ENCODE measurements at regions not wholly inside any gene's neighbourhood (a gene's known extent, or its start where the extent isn't known, plus 50 kb on each side); places are given as distances from the start of the nearest gene placed in this dataset.

DNA sequence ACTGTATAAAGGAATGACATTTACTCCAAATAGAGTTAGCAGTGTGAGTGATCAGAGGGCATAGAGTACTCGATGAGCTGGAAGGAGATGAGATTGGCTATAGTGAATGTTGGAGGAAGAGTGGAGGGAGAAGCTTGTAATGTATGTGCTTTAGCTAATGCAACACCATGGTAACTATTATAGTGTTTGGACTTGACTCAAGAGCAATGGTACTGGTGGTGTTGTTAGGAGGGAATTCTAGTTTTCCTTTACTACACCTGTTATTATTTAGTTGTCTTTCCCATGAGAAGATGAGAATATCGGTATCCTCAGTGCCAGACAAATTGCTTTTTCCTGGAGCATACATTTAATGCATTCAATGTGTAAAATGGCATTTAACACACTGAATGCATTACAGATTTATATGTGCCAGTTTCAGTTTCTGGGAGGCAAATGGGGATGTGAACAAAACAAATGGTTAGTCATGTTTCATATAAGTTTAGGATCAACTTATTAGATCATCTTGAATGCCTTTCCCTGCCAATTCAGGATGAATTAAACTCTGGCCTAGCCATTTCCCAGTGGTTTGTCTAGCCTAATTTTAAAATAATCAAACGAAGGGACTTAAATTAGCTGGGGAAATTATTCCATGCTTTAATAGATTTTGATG lies 291.1 kb upstream of the ADAMTS5 start:
- Histone ChIP-seq H2AFZ (no peak overlapping the region), H4K20me1 (ENCODE audit: insufficient read depth, poor library complexity, severe bottlenecking) (no peaks in the 10 kb centered on the region), H3K9me3 (ENCODE audit: low read depth) (no peaks in the 10 kb centered on the region), H3K9me2 (replicated peaks; ENCODE audit: insufficient read depth) (no peaks in the 10 kb centered on the region), H3K27me3 (no peaks in the 10 kb centered on the region), H3K27ac (no peak overlapping the region), H3K4me2 (no peak overlapping the region), H3K4me1 (ENCODE audit: insufficient read depth) (no peaks in the 10 kb centered on the region), H3K36me3 (replicated peaks; ENCODE audit: insufficient read depth, low read depth) (no peaks in the 10 kb centered on the region), H3K4me3 (no peak overlapping the region), H3K79me2 (no peaks in the 10 kb centered on the region)
- TF ChIP-seq, protein P1, sequence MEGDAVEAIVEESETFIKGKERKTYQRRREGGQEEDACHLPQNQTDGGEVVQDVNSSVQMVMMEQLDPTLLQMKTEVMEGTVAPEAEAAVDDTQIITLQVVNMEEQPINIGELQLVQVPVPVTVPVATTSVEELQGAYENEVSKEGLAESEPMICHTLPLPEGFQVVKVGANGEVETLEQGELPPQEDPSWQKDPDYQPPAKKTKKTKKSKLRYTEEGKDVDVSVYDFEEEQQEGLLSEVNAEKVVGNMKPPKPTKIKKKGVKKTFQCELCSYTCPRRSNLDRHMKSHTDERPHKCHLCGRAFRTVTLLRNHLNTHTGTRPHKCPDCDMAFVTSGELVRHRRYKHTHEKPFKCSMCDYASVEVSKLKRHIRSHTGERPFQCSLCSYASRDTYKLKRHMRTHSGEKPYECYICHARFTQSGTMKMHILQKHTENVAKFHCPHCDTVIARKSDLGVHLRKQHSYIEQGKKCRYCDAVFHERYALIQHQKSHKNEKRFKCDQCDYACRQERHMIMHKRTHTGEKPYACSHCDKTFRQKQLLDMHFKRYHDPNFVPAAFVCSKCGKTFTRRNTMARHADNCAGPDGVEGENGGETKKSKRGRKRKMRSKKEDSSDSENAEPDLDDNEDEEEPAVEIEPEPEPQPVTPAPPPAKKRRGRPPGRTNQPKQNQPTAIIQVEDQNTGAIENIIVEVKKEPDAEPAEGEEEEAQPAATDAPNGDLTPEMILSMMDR (IDR thresholded peaks at IDR 0.05; ENCODE audit: poor library complexity): no peak
- WGBS (ENCODE audit: low lambda C conversion rate, missing lambda C conversion rate): 63% methylated on average over 3 of the region's 3 CpGs
- DNase-seq (ENCODE audit: low spot score): no peak

- Histone ChIP-seq H3K9me2 (replicated peaks; ENCODE audit: insufficient read depth) (no peaks in the 10 kb centered on the region), H3K4me3 (no peak overlapping the region), H3K4me2 (no peak overlapping the region), H3K4me1 (ENCODE audit: insufficient read depth) (no peaks in the 10 kb centered on the region), H3K79me2 (no peaks in the 10 kb centered on the region), H3K36me3 (replicated peaks; ENCODE audit: insufficient read depth, low read depth) (no peaks in the 10 kb centered on the region), H3K27me3 (no peaks in the 10 kb centered on the region), H3K27ac (no peak overlapping the region), H3K9me3 (ENCODE audit: low read depth) (no peaks in the 10 kb centered on the region), H4K20me1 (ENCODE audit: insufficient read depth, poor library complexity, severe bottlenecking) (no peaks in the 10 kb centered on the region), H2AFZ (no peak overlapping the region)
- TF ChIP-seq EZH2 (IDR thresholded peaks at IDR 0.05; ENCODE audit: borderline replicate concordance): no peak
- TF ChIP-seq, protein P1 (IDR thresholded peaks at IDR 0.05; ENCODE audit: poor library complexity): no peak
- no peak for TF ChIP-seq EZH2phosphoT487 (IDR thresholded peaks at IDR 0.05; ENCODE audit: low read depth, severe bottlenecking, unreplicated experiment)
- DNase-seq (ENCODE audit: low spot score): no peak
- WGBS (ENCODE audit: low lambda C conversion rate, missing lambda C conversion rate): 69% methylated on average over 6 of the region's 6 CpGs
Observed at GRCh38 chr21:27257226-27257625, 290.3 kb upstream of the ADAMTS5 start.

DNA sequence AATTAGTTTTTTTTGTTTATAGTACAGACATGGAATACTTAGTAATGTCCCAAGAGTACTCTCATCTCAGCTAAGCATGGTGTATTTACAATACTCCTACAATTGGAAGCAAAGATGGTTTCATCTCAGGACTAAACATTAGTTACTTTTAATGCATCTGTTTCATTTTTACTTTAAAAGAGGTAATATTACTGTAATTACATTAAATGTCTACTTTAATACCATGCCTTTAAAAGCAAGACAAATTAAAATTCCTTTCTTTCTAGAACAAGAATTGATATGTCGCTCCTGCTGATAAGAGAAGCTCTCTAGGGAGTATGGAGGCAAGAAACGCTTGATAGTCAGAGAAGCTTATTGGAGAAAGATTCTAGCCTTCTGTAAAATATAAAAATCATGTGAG lies 284.9 kb upstream of the ADAMTS5 start:
- TF ChIP-seq, protein P1 (IDR thresholded peaks at IDR 0.05; ENCODE audit: poor library complexity): no peak
- no peak for TF ChIP-seq EZH2phosphoT487 (IDR thresholded peaks at IDR 0.05; ENCODE audit: low read depth, severe bottlenecking, unreplicated experiment)
- no peak for TF ChIP-seq EZH2 (IDR thresholded peaks at IDR 0.05; ENCODE audit: borderline replicate concordance)
- 69% methylated on average over 2 of the region's 2 CpGs for WGBS (ENCODE audit: low lambda C conversion rate, missing lambda C conversion rate)
- Histone ChIP-seq H3K79me2 (no peaks in the 10 kb centered on the region), H3K27ac (no peak overlapping the region), H2AFZ (no peak overlapping the region), H3K9me2 (replicated peaks; ENCODE audit: insufficient read depth) (no peaks in the 10 kb centered on the region), H3K4me3 (no peak overlapping the region), H3K27me3 (no peaks in the 10 kb centered on the region), H3K4me1 (ENCODE audit: insufficient read depth) (no peaks in the 10 kb centered on the region), H3K4me2 (no peak overlapping the region), H3K9me3 (ENCODE audit: low read depth) (no peaks in the 10 kb centered on the region), H3K36me3 (replicated peaks; ENCODE audit: insufficient read depth, low read depth) (no peaks in the 10 kb centered on the region), H4K20me1 (ENCODE audit: insufficient read depth, poor library complexity, severe bottlenecking) (no peaks in the 10 kb centered on the region)
- DNase-seq (ENCODE audit: low spot score): no peak

- H3K4me3 ChIP-seq: no peak overlapping the region
- no peaks in the 10 kb centered on the region for H3K27me3 ChIP-seq
- H2AFZ ChIP-seq: no peak overlapping the region
- H3K36me3 ChIP-seq (replicated peaks; ENCODE audit: insufficient read depth, low read depth): no peaks in the 10 kb centered on the region
- no peaks in the 10 kb centered on the region for H4K20me1 ChIP-seq (ENCODE audit: insufficient read depth, poor library complexity, severe bottlenecking)
- no peaks in the 10 kb centered on the region for H3K9me3 ChIP-seq (ENCODE audit: low read depth)
- no peak for DNase-seq (ENCODE audit: low spot score)
- 95% methylated on average over 1 of the region's 1 CpG for WGBS (ENCODE audit: low lambda C conversion rate, missing lambda C conversion rate)
- H3K4me2 ChIP-seq: no peak overlapping the region
- H3K27ac ChIP-seq: no peak overlapping the region
- no peaks in the 10 kb centered on the region for H3K4me1 ChIP-seq (ENCODE audit: insufficient read depth)
- TF ChIP-seq EZH2 (IDR thresholded peaks at IDR 0.05; ENCODE audit: borderline replicate concordance) (no peak), EZH2phosphoT487 (IDR thresholded peaks at IDR 0.05; ENCODE audit: low read depth, severe bottlenecking, unreplicated experiment) (no peak)
- TF ChIP-seq, protein P1 (IDR thresholded peaks at IDR 0.05; ENCODE audit: poor library complexity): no peak
- H3K79me2 ChIP-seq: no peaks in the 10 kb centered on the region
- H3K9me2 ChIP-seq (replicated peaks; ENCODE audit: insufficient read depth): no peaks in the 10 kb centered on the region
Observed at GRCh38 chr21:27250366-27250765, 283.5 kb upstream of the ADAMTS5 start.
